OCI-LY1 (cell line): ENCODE measurements at regions not wholly inside any gene's neighbourhood (a gene's known extent, or its start where the extent isn't known, plus 50 kb on each side); places are given as distances from the start of the nearest gene placed in this dataset.

Experiments
- CTCF ChIP-seq: fragments of 200-600 bp; sonication (generic), shearing (Covaris generic); IDR thresholded peaks from 2 replicates; pipeline ENCODE4 v1.5.1; 2017; ENCODE audit warnings: mild to moderate bottlenecking, antibody characterized with exemption, low read length, moderate library complexity, mixed read lengths
- EZH2 ChIP-seq: fragments of 200-600 bp; sonication (generic), shearing (Covaris generic); IDR thresholded peaks from 2 replicates; pipeline ENCODE4 v1.8.0; 2017; ENCODE audit warnings: borderline replicate concordance, mixed run types, mild to moderate bottlenecking, antibody characterized with exemption, low read length, moderate library complexity, mixed read lengths

GRCh38 chr9:81852820-81853219 is 75.4 kb upstream of the SPATA31D4 start:
- TF ChIP-seq CTCF = no peak
- TF ChIP-seq EZH2 = no peak
